Thoracic aorta (tissue), 2 donors: ENCODE measurements at regions not wholly inside any gene's neighbourhood (a gene's known extent, or its start where the extent isn't known, plus 50 kb on each side); places are given as distances from the start of the nearest gene placed in this dataset.

ENCODE experiments used
- ATAC-seq: fragments of 150-250 bp; one replicate; pipeline ENCODE4 v1.8.0; 2017; ENCODE audit warnings: low read depth; ENCODE audit not compliant: insufficient number of reproducible peaks, low FRiP score
- DNase-seq: peaks from one replicate; pipeline ENCODE4 v3.0.0-alpha.2; 2020; ENCODE audit warnings: low spot score
- H3K27ac ChIP-seq, 2 donors: fragments of 200-600 bp; sonication (generic); 1 replicate in 1 of 2; 2 replicates in 1 of 2; pipeline ENCODE4 v1.5.1; 2016; ENCODE audit warnings: mild to moderate bottlenecking in 2 of 2, moderate library complexity in 2 of 2
- H3K27me3 ChIP-seq: fragments of 200-600 bp; sonication (generic); replicated peaks from 2 replicates; pipeline ENCODE4 v1.6.0; 2016; ENCODE audit warnings: mild to moderate bottlenecking; ENCODE audit not compliant: insufficient read depth
- H3K36me3 ChIP-seq: fragments of 200-600 bp; sonication (generic); one replicate; pipeline ENCODE4 v1.5.1; 2016
- H3K4me1 ChIP-seq, 2 donors: fragments of 200-600 bp; sonication (generic); 1 replicate in 1 of 2; 2 replicates in 1 of 2; pipeline versions ENCODE4 v1.5.1 to v1.6.0; 2016; ENCODE audit warnings: low read depth in 2 of 2, mild to moderate bottlenecking in 1 of 2; ENCODE audit not compliant: control insufficient read depth in 1 of 2
- H3K4me3 ChIP-seq: fragments of 200-600 bp; sonication (generic); 2 replicates; pipeline ENCODE4 v1.5.1; 2016; ENCODE audit warnings: mild to moderate bottlenecking
- H3K9me3 ChIP-seq: fragments of 200-600 bp; sonication (generic); 2 replicates; pipeline ENCODE4 v1.5.1; 2016
- CTCF ChIP-seq: fragments of 200-600 bp; sonication (generic); IDR thresholded peaks from one replicate; pipeline ENCODE4 v1.5.1; 2019; ENCODE audit warnings: antibody characterized with exemption

- Histone ChIP-seq H3K4me3 (no peak overlapping the region), H3K4me1 (no peaks in the 10 kb centered on the region), H3K27ac (no peak overlapping the region), H3K9me3 (no peaks in the 10 kb centered on the region), H3K36me3 (no peaks in the 10 kb centered on the region), H3K27me3 (no peaks in the 10 kb centered on the region)
- DNase-seq (no peak), ATAC-seq (no peak)
- no peak for TF ChIP-seq CTCF
Observed at GRCh38 chr4:178102139-178102538, 659.9 kb upstream of the AGA start.

GRCh38 chr4:178105242-178105641 is 663.0 kb upstream of the AGA start:
- Histone ChIP-seq H3K27me3 (no peaks in the 10 kb centered on the region), H3K4me1 (no peaks in the 10 kb centered on the region), H3K4me3 (no peak overlapping the region), H3K36me3 (no peaks in the 10 kb centered on the region), H3K9me3 (no peaks in the 10 kb centered on the region), H3K27ac (no peak overlapping the region)
- no peak for TF ChIP-seq CTCF
- DNase-seq (no peak), ATAC-seq (no peak)

- DNase-seq (no peak), ATAC-seq (no peak)
- no peak overlapping the region for H3K4me3 ChIP-seq
- H3K36me3 ChIP-seq: no peaks in the 10 kb centered on the region
- H3K9me3 ChIP-seq: no peaks in the 10 kb centered on the region
- no peak for TF ChIP-seq CTCF
- H3K4me1 ChIP-seq: no peaks in the 10 kb centered on the region
- no peaks in the 10 kb centered on the region for H3K27me3 ChIP-seq
- H3K27ac ChIP-seq: no peak overlapping the region
Observed at GRCh38 chr4:178136736-178137345, 694.6 kb upstream of the AGA start.

GRCh38 chr4:178137732-178138471 is 695.7 kb upstream of the AGA start:
- no peak for ATAC-seq

GRCh38 chr4:178138491-178138890 is 696.3 kb upstream of the AGA start:
- no peak for TF ChIP-seq CTCF
- ATAC-seq (no peak), DNase-seq (no peak)
- Histone ChIP-seq H3K27me3 (no peaks in the 10 kb centered on the region), H3K4me3 (no peak overlapping the region), H3K27ac (no peak overlapping the region), H3K9me3 (no peaks in the 10 kb centered on the region), H3K4me1 (no peaks in the 10 kb centered on the region), H3K36me3 (no peaks in the 10 kb centered on the region)

More at GRCh38 chr4:178137732-178138471, 695.7 kb upstream of the AGA start:
- TF ChIP-seq CTCF: no peak
- Histone ChIP-seq H3K4me1 (no peaks in the 10 kb centered on the region), H3K27me3 (no peaks in the 10 kb centered on the region), H3K4me3 (no peak overlapping the region), H3K9me3 (no peaks in the 10 kb centered on the region), H3K27ac (no peak overlapping the region), H3K36me3 (no peaks in the 10 kb centered on the region)
- no peak for DNase-seq
